ENCODE measurements at regions not wholly inside any gene's neighbourhood (a gene's known extent, or its start where the extent isn't known, plus 50 kb on each side); places are given as distances from the start of the nearest gene placed in this dataset.

GRCh38 chr22:22421392-22421791, 87.2 kb downstream of the ZNF280B start:
- no peak for DNase-seq

- peak; percentile 14 for DNase-seq
These were observed 85.9 kb downstream of the ZNF280B start for GRCh38 chr22:22422629-22423112.

GRCh38 chr22:22423681-22424080, 84.9 kb downstream of the ZNF280B start:
- no peak for DNase-seq

GRCh38 chr22:22424210-22424800, 84.2 kb downstream of the ZNF280B start:
- no peak for DNase-seq

- no peak for DNase-seq
These were observed 83.6 kb downstream of the ZNF280B start for GRCh38 chr22:22424956-22425355.

GRCh38 chr22:22425356-22425755, 83.2 kb downstream of the ZNF280B start:
- DNase-seq = no peak

GRCh38 chr22:22425783-22426624, 82.5 kb downstream of the ZNF280B start:
- DNase-seq = no peak

GRCh38 chr22:22427542-22428065, 80.9 kb downstream of the ZNF280B start:
- no peak for DNase-seq

- DNase-seq = no peak
These were observed 80.1 kb downstream of the ZNF280B start for GRCh38 chr22:22428222-22429098.

- no peak for DNase-seq
These were observed 79.0 kb downstream of the ZNF280B start for GRCh38 chr22:22429369-22430108.

- DNase-seq = no peak
These were observed 78.3 kb downstream of the ZNF280B start for GRCh38 chr22:22430111-22430820.

- DNase-seq = peak; percentile 5
These were observed 77.0 kb downstream of the ZNF280B start for GRCh38 chr22:22431271-22432220.

GRCh38 chr22:22432479-22432878, 76.1 kb downstream of the ZNF280B start:
- no peak for DNase-seq

- no peak for DNase-seq
These were observed 75.6 kb downstream of the ZNF280B start for GRCh38 chr22:22432937-22433336.

- no peak for DNase-seq
These were observed 74.8 kb downstream of the ZNF280B start for GRCh38 chr22:22433770-22434169.

All from GOT3 (cell line).